Ishikawa (cell line): ENCODE measurements at regions not wholly inside any gene's neighbourhood (a gene's known extent, or its start where the extent isn't known, plus 50 kb on each side); places are given as distances from the start of the nearest gene placed in this dataset.

ENCODE experiments used
- CEBPB ChIP-seq: IDR thresholded peaks from 2 replicates; pipeline ENCODE4 v1.6.1; 2012
- EGR1 ChIP-seq: IDR thresholded peaks from 2 replicates; pipeline ENCODE4 v1.6.1; 2012
- MAX ChIP-seq: IDR thresholded peaks from 2 replicates; pipeline ENCODE4 v1.6.1; 2012
- NFIC ChIP-seq: IDR thresholded peaks from 2 replicates; pipeline ENCODE4 v1.6.1; 2012
- RAD21 ChIP-seq: IDR thresholded peaks from 2 replicates; pipeline ENCODE4 v1.6.1; 2012; ENCODE audit warnings: low read depth
- REST ChIP-seq: IDR thresholded peaks from 2 replicates; pipeline ENCODE4 v1.6.1; 2012; ENCODE audit warnings: low read depth, mild to moderate bottlenecking
- USF1 ChIP-seq: IDR thresholded peaks from 2 replicates; pipeline ENCODE4 v1.6.1; 2012

GRCh38 chr13:22549126-22549525 is 631.7 kb upstream of the SGCG start:
- no peak for TF ChIP-seq MAX
- TF ChIP-seq REST, result no peak
- TF ChIP-seq NFIC, result no peak
- TF ChIP-seq CEBPB, result no peak
- no peak for TF ChIP-seq USF1
- TF ChIP-seq EGR1, result no peak
- no peak for TF ChIP-seq RAD21
